ENCODE measurements at regions not wholly inside any gene's neighbourhood (a gene's known extent, or its start where the extent isn't known, plus 50 kb on each side); places are given as distances from the start of the nearest gene placed in this dataset.

DNA sequence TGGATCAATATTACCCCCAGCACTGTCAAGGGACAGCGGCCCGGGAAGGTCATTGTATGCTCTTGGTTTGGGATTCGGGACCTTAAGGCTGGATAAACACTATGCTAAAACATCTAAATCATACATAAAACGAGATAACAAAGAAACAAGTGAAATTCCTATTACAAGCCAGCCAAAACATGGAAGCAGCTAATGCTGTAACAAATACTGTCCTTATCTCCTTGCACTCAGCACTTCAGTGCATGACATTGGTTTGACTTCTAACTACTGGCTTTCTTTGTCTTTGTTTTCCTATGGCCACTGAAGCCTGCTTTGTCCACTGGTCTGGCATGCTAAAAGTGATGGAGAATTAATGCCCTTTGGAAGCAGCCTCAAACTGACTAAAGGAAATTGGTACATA is 516.4 kb upstream of the DPH6 start:
- TF ChIP-seq EZH2 (IDR thresholded peaks at IDR 0.05; ENCODE audit: borderline replicate concordance, low read depth, low read length, severe bottlenecking) (no peak), CTCF (IDR thresholded peaks at IDR 0.05; ENCODE audit: borderline replicate concordance, extremely low read depth, low read length, poor library complexity, severe bottlenecking) (no peak)
- DNase-seq (no peak), ATAC-seq (ENCODE audit: insufficient read depth, low read depth) (no peak)
- Histone ChIP-seq H3K79me2 (ENCODE audit: insufficient read depth, low read length) (no peaks in the 10 kb centered on the region), H3K27me3 (ENCODE audit: insufficient read depth, low read length, poor library complexity) (no peaks in the 10 kb centered on the region), H4K20me1 (ENCODE audit: insufficient read depth, low read length) (no peaks in the 10 kb centered on the region), H3K27ac (ENCODE audit: low read length) (no peak overlapping the region), H3K9me3 (ENCODE audit: insufficient read depth, low read length, severe bottlenecking) (no peaks in the 10 kb centered on the region), H3K36me3 (ENCODE audit: insufficient read depth, low read length) (no peaks in the 10 kb centered on the region), H2AFZ (ENCODE audit: low read depth, low read length) (no peak overlapping the region), H3K4me3 (ENCODE audit: low read depth in 1 of 2, low read length in 2 of 2) (no peak overlapping the region), H3K9ac (ENCODE audit: low read depth, low read length) (no peak overlapping the region), H3K4me1 (ENCODE audit: insufficient read depth, low read length) (no peaks in the 10 kb centered on the region), H3K4me2 (ENCODE audit: insufficient read depth, low read length) (no peak overlapping the region)

DNA sequence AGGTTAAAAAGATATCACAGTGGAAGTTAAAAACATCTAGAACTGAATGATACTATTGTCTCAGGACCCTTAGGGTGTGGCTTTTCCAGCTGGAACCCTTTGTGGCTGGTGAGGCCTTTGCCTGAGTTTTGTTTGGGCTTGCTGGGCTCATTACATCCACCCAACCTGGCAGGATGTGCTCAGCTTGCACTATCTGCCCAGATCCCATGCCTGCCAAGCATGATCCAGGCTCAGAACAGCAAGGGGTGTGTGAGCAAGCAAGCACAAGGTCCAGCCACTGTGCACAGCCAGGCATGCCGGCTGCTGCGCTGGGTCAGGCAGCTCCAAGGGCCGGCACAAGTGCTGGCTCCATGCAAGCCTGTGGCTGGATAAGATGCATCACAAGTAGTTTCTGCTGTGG is 512.7 kb upstream of the CDIN1 start:
- no peaks in the 10 kb centered on the region for H4K20me1 ChIP-seq (ENCODE audit: insufficient read depth, low read length)
- H3K27me3 ChIP-seq (ENCODE audit: insufficient read depth, low read length, poor library complexity): no peaks in the 10 kb centered on the region
- no peak overlapping the region for H3K9ac ChIP-seq (ENCODE audit: low read depth, low read length)
- no peak overlapping the region for H2AFZ ChIP-seq (ENCODE audit: low read depth, low read length)
- no peaks in the 10 kb centered on the region for H3K36me3 ChIP-seq (ENCODE audit: insufficient read depth, low read length)
- no peak overlapping the region for H3K27ac ChIP-seq (ENCODE audit: low read length)
- no peak overlapping the region for H3K4me2 ChIP-seq (ENCODE audit: insufficient read depth, low read length)
- ATAC-seq (ENCODE audit: insufficient read depth, low read depth) (no peak), DNase-seq (no peak)
- H3K9me3 ChIP-seq (ENCODE audit: insufficient read depth, low read length, severe bottlenecking): peaks cover 3% of the 10 kb centered on the region
- no peaks in the 10 kb centered on the region for H3K4me1 ChIP-seq (ENCODE audit: insufficient read depth, low read length)
- no peaks in the 10 kb centered on the region for H3K79me2 ChIP-seq (ENCODE audit: insufficient read depth, low read length)
- no peak overlapping the region for H3K4me3 ChIP-seq (ENCODE audit: low read depth in 1 of 2, low read length in 2 of 2)
- TF ChIP-seq CTCF (IDR thresholded peaks at IDR 0.05; ENCODE audit: borderline replicate concordance, extremely low read depth, low read length, poor library complexity, severe bottlenecking) (no peak), EZH2 (IDR thresholded peaks at IDR 0.05; ENCODE audit: borderline replicate concordance, low read depth, low read length, severe bottlenecking) (no peak)

- no peaks in the 10 kb centered on the region for H4K20me1 ChIP-seq (ENCODE audit: insufficient read depth, low read length)
- TF ChIP-seq CTCF (IDR thresholded peaks at IDR 0.05; ENCODE audit: borderline replicate concordance, extremely low read depth, low read length, poor library complexity, severe bottlenecking) (no peak), EZH2 (IDR thresholded peaks at IDR 0.05; ENCODE audit: borderline replicate concordance, low read depth, low read length, severe bottlenecking) (no peak)
- H3K27me3 ChIP-seq (ENCODE audit: insufficient read depth, low read length, poor library complexity): no peaks in the 10 kb centered on the region
- H3K27ac ChIP-seq (ENCODE audit: low read length): no peak overlapping the region
- no peaks in the 10 kb centered on the region for H3K36me3 ChIP-seq (ENCODE audit: insufficient read depth, low read length)
- no peaks in the 10 kb centered on the region for H3K4me1 ChIP-seq (ENCODE audit: insufficient read depth, low read length)
- no peak overlapping the region for H3K4me3 ChIP-seq (ENCODE audit: low read depth in 1 of 2, low read length in 2 of 2)
- H3K9ac ChIP-seq (ENCODE audit: low read depth, low read length): no peak overlapping the region
- H3K9me3 ChIP-seq (ENCODE audit: insufficient read depth, low read length, severe bottlenecking): peaks cover 3% of the 10 kb centered on the region
- H2AFZ ChIP-seq (ENCODE audit: low read depth, low read length): no peak overlapping the region
- no peaks in the 10 kb centered on the region for H3K79me2 ChIP-seq (ENCODE audit: insufficient read depth, low read length)
- DNase-seq (no peak), ATAC-seq (ENCODE audit: insufficient read depth, low read depth) (no peak)
- H3K4me2 ChIP-seq (ENCODE audit: insufficient read depth, low read length): no peak overlapping the region
These were observed 511.7 kb upstream of the CDIN1 start for GRCh38 chr15:36067483-36068274.

Measured in DND-41 (cell line).